GM21360 (cell line): ENCODE measurements at regions not wholly inside any gene's neighbourhood (a gene's known extent, or its start where the extent isn't known, plus 50 kb on each side); places are given as distances from the start of the nearest gene placed in this dataset.
"Not testable (repeated sequence)": the region's sequence is repeated elsewhere in the genome, so short reads cannot be mapped to it uniquely, and the experiment has no call there.

ENCODE experiments used
- ATAC-seq: cut with Tn5 transposase; IDR thresholded peaks from one replicate; pipeline ENCODE4 v1.9.1; 2021; ENCODE audit warnings: mild to moderate bottlenecking, moderate library complexity; ENCODE audit not compliant: unreplicated experiment

DNA sequence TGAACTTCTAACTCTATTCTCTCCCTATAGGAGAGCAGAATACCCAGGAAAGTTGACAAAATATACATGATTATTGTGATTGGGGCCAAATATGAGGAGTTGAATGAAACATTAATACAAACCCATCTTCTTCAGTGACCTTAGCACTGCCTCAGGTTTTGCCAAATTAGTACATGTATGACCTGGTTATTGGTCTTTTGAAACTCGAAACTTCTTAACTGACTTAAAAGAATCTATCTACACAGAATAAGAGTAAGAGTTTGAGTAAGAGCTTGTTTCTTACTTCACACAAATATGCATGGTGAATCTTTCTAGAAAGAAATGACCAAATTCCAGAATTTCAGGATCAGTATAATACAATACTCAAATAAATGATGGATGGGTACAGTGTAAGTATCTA lies 213.0 kb upstream of the GK2 start:
- no peak for ATAC-seq

DNA sequence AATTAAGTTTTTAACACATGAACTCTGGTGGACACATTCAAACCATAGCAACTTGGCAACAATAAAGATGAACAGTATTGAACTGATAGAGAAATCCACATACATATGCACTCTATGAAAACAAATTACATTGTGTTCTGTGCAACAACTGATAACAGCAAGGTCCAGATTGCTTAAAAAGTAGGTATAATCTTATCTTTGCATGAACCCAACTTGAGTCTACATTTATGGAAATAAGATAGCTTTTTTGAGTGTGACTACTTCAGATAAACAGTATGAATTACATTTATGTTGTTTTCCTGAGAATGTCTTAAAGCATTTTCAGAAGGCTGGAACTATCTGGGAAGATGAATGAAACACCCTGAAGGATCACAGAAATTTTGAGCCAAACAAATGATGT lies 212.6 kb upstream of the GK2 start:
- ATAC-seq = no peak

DNA sequence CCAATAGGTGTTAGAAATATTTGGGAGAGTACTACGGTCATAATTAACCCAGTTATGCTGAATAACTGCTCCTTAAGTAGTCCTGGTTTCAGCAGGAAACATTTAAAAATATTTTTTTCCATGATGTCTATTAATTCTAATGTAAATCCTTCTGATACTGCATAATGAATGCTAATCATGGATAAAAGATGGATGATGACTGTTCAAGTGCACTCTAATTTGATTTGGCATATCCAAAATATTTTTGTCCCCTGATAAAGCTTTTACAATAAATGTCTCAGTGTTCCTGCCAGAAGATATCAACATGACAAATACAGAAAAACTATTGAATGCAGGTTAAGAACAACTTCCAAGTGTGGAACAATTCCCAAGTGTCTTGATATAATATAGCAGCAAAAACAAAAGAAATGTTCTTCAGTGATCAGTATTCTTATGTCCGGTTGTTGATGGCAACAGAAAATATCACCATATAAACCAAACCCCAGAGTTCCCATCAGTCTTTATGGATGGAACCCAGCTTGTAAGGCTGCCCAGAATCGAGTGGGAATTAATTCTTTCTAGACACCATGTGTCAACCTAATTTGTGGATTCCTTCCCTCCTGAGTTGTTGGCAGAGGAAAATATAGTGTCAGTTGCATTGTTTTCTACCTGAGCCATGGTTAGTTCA lies 205.4 kb upstream of the GK2 start:
- ATAC-seq = no peak

DNA sequence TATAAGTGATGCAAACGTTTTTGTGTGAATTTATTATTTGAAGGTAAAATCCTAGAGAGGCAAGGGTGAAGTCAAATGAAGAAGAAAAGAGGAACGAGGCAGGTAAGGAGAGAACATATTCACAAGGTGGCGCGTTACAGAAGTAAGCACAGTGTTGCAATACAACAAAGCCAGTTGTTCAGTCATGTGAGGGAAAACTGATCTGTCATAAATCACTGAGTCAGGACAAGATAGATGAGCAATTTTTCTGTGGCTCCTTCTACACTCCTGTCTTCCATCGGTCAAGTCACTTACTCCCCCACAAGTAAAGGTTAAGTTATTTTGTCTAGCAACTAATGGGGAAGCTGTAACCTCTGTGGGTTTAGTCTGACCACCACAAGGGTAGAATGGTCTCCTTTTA lies 203.0 kb upstream of the GK2 start:
- ATAC-seq = no peak

DNA sequence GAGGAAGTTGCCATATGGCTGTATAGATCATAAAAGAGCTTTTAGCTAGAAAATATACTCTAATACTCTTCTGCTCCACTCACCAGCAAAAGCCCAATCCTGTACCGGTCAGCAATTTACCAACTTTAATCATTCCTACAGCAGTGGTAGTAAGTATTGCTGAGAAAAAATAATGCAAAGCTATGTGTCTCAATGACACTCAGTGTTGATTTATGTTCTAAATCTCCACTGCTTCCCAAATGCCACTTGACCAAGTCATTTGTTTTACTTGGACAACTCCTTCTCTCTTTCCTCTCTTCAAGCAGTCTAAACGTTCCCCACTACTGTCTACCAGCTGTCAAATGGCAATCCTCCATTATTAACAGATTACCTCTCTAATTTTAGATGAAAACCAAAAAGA lies 201.8 kb upstream of the GK2 start:
- no peak for ATAC-seq

DNA sequence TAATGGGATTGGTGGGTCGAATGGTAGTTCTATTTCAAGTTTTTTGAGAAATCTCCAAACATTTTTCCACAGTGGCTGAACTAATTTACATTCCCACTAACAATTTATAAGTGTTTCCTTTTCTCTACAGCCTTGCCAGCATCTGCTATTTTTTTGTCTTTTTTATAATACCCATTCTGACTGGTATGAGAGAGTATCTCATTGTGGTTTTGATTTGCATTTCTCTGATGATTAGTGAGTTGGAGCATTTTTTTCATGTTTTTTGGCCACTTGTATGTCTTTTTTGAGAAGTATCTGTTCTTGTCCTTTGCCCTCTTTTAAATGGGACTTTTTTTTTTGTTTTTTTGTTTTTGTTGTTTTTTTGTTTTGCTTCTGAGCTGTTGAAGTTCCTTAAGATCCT lies 200.0 kb upstream of the GK2 start:
- ATAC-seq = no peak

DNA sequence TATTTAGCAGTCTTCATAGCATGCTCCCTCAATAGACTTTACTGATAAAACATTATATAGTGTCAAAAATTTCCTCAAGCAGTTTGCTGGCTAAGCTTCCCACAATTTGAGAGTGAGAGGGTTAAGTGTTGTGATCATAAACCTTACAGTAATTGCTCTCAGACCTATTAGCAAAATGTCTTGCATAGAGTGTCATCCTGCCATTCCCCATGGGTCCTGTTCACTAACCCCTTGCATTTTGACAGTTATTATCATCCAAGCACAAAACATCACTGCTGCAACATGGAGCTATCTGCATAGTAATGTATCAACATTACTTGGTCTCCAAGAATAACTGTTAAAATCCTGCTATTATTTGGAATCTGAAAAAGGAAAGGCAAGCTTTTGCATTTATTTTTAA lies 196.1 kb upstream of the GK2 start:
- ATAC-seq = no peak

DNA sequence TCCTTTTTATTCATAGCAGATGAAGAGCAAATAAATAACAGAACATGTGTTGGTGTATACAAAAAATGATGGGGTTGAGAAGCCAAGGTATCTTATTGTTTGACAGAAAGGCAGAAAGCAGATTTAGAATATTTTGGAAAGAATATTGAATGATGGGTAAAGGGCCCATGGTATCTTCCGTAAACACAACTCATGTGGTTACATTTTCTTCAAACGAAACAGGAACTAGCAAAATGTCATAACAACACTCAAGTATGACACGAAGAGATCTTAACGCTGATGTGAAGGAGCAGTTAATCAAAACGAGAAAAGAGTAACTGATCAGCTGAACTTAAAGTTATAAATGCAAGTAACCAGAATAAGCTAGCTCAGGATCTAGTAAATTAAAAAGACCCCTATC lies 195.7 kb upstream of the GK2 start:
- ATAC-seq = peak; percentile 57

DNA sequence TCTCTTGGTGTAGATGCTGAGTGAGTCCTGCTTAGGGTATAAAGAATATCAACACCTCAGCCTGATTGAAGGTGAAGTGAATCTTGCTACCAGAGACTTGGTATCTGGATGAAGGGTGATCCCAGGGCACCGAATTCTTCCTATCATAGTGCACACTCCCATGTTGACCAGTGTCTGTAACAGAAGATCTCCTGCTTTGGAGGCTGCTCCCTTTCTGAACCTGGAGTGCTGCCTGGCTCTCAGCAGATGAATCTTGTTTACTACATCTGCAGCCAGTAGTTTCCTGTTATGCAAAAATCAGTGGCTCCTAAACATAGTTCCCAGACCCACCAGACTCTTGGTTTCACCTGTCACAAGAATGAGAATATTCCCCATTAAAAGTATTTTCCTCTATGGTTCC lies 191.7 kb upstream of the GK2 start:
- ATAC-seq = no peak

DNA sequence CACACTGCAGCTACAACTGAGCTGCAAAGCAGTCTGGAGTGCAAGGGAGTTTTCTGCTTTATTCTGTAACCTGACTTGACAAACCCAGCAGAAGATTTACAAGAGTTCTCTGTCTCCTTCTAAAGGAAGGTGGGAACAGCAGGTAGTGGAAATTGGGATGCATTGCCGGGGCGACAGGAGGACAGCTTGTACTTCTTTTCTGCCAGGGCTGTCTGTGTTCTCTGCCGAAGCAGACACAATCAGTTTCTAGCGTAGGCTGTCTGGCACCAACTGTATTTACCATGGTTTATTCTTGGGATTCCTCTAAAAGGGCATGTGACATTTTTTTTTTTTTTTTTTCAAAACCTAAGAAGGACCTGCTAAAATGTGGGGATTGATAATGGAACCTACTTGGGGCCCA lies 190.8 kb upstream of the GK2 start:
- ATAC-seq = no peak

DNA sequence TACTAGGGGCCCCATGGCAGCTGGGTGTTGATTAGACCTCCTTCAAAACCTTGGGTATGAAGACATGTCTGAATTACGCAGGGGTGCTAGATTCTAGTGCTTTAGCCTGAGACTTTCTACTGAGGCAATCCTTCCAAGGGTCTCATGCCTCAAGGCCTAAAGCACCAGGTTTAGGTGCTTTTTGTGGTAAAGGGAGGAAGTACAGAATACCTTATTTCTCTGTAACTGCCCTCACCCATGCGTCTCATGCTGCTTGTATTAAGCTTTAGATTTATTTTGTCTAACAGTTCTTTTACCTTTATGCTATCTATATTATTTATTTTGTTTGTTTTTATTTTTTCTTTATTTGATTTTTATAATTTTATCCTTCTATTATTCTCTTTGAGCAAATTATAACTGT lies 190.2 kb upstream of the GK2 start:
- no peak for ATAC-seq

DNA sequence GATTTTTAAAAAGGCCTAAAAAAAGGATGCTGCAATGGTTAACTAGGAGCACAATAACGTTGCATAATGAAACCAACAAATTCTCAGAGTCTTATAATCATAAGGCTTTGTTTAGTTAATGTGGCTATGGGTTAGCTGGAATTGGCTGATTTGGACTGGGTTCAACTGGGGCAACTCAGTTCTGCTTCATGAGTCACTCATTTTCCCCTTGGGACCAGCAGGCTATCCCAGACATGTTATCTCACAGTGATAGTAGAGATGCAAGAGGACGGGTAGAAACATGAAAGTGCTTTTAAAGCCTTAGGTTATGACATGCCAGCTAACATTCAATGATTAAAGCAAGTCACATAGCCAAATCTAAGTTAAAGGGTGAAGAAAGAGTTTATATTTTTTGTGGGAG lies 189.2 kb upstream of the GK2 start:
- ATAC-seq = no peak

DNA sequence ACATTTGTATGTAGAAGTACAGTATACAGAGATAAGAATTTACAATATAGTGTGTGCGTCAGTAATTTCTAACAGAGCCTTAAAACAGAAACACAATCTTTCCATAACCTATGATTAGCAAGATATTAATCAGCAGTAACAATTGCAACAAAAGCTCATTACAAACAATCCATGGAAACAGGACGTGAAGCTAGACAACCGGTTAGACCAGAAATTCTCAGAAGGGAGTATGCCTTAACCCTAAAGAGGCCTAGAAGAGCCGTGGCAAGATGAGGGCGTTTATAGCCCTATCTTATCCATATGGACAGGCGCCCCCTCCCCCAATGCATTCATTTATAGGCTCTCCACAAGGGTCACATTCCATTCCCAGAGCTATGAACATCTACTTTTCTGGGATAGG lies 184.2 kb upstream of the GK2 start:
- ATAC-seq = not testable (repeated sequence)

DNA sequence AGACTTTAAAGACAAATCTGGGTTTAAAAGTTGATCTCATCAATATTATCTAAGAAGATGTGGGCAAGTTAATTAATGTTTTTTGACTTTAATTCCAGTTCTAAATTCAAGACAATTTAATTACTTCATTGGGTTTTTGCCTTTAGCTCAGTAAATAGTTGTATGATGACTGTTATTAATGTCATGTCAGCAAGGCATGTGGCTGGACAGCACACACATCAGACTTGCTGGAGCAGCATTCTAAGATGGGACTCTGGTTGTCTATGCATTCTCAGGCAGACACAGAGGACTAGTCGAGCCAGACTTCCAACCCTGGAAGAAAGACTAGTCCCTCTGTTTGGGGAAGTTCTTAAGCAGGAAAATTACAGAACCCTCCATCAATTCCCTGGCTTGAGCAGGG lies 180.7 kb upstream of the GK2 start:
- ATAC-seq = no peak

DNA sequence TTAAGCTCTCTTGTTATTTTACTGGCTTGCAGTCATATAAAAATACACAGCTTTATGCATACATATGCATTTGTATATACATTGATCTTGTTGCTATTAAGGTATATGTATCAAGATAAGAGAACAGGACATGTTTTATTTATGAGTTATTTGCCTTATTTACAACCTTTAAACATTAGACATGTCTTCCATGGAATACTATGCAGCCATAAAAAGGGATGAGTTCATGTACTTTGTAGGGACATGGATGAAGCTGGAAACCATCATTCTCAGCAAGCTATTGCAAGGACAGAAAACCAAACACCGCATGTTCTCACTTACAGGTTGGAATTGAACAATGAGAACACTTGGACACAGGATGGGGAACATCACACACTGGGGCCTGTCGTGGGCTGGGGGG lies 179.2 kb upstream of the GK2 start:
- ATAC-seq = not testable (repeated sequence)

DNA sequence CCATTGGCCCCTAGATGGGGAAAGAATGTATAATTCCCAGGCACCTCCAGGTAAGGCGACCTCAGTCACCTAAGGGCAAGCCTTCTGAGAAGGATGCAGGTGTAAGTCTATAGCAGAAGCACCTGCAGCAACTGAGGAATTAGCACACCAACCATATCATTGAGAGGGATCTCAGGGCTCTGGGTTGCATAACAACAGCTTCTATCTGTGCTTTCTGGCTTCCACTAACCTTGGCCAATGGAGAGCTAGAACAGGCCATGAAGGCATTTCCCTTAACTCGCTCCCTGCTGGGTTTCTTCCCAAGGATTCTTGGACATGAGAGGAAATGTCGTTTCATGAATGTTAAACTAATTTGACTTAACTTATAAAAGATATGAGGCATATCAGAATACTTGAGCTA lies 177.8 kb upstream of the GK2 start:
- no peak for ATAC-seq

DNA sequence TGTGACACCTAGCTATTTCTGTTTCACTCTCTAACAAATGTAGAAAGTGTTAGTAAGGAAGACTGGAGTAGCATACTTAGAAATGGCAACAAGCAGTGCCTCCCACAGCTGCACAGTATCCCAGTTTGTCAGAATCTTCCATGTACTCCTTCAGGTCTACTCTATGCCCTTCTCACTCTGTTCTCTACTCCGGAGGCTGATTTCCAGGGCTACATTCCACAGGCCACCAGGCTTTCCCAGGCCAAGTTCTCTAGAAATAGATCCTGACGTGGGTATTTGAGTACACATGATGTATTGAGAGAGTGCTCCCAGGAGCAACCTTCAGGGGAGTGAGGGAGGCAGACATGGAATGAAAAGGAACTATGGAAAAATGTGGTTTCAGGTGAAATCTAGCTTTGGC lies 177.3 kb upstream of the GK2 start:
- no peak for ATAC-seq

DNA sequence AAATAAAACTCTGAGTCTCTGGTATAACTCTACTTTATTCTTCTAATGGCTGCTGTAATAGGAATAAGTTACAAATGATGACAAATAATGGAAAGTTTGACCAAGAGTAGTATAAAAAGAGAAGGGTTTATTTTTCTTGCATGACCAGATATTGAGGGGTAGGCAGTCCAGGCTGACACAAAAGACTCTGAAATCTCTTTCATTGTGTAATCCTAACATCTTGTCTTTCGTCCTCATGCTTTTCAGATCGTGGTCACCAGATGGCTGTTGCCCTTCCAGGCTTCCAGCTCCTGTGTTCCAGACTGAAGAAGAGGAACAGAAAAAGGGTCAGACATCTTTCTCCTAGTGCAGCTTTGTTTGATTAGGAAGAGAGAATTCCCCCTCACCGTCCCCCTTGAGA lies 176.9 kb upstream of the GK2 start:
- ATAC-seq = no peak

DNA sequence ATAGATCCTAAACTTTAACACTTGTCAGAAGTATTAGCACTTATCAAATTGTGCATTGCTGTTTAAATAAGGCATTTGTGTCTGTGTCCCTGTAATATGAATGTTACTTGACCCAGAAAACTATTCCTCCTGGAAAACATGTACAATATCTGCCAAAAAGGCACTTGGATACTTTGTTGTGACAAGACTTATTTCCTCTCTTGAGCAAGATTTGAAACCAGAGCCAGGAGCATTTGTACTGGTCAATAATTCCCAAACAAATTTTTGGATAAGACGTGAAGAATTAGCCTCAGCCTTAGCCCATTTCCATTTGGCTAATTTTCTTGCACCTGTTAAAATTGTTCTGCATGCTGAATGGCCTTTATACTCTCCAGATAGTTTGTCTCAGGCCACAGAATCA lies 176.3 kb upstream of the GK2 start:
- ATAC-seq = no peak

DNA sequence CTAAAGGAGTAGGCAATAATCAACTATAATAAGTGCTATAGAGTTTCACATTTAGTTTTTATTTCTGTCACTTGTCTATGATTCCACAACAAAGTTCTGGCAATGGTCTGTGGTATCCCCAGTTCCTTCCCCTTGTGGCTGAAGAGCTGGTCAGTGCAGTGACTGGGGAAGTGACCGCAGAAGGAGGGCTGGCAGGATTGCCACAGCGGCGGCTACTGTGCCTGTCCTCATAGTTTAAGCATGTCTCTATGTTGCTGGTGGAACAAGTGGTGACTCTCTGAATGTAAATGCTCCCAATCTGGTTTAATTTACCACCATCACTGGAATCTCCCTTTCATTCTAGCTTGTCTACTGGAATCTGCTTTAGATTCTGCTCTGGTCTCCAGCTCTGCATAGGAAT lies 170.6 kb upstream of the GK2 start:
- ATAC-seq = no peak

DNA sequence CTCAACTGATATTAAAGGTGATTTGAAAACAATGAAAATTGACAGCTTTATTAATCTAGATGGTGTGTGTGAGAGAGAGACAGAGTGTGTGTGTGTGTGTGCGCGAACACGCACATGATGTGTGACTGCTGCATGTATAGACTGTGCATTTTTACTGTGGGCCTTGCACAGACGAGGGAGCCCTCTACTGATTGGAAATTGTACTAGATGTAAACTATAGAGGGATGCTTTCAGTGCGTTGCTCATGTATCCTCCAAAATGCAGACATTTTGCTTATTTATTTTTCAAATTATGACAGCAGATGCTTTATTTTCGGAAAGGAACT lies 168.4 kb upstream of the GK2 start:
- peak; percentile 82 for ATAC-seq

DNA sequence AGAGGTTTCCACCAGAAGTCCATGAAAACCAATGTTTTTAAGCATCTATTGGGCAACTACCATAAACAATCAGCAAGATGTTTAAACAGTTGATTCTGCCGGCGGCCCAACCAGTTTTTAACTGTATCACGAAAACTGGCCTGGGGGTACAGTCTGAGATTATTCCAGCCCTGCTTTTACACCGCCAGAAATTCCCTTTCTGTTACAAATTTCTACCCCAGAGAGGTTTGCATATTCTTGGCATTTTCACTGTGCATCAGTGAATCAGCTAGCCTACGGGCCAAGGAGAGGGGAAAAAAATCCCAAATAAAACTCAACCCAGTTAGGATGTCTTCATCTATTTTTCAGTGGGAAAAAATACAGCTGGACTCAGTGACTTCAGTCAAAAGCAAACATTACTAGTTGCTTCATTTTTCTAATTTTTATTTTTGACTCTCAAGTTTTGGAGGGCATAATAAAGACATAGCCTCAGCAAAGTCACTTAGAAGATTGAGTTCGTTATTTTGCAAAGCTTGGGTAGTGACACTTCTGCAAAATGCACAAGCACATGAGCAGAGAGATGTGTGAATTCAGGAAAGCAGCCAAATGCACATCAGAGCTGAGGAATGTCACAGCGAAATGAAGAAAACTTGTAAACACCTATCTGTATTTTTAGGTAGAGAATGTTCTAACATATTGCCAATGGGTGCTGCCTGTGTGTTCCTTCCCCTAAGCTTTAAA lies 167.8 kb upstream of the GK2 start:
- no peak for ATAC-seq
